GM20431 (cell line): ENCODE measurements at regions not wholly inside any gene's neighbourhood (a gene's known extent, or its start where the extent isn't known, plus 50 kb on each side); places are given as distances from the start of the nearest gene placed in this dataset.
"Not testable (repeated sequence)": the region's sequence is repeated elsewhere in the genome, so short reads cannot be mapped to it uniquely, and the experiment has no call there.

Experiments used
- in situ Hi-C: fragments of 300-500 bp; cut with MseI, MboI; formaldehyde crosslinking; loops from one replicate; pipeline ENCODE4 v1.15.0; 2020; ENCODE audit warnings: low sequenced_read_pairs; ENCODE audit not compliant: unreplicated experiment

DNA sequence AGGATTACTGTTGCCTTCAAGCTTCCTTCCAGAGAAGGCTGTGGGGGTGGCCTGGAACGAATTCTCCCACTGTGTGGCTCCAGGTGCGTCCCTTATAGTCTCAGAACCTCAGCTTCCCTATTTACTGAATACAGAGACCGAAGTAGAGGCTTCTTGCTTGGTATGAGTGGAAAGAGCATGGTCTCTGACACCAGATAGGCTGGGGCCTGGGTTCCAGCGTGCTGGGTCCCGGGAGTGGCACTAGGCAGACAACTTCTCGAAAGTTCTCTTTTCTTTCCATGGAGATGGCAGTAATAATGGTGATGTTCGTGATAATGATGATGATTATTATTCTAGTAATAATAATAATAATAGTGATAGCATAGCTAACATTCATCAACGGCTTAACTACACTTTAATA is 161.7 kb downstream of the PTPRU start:
- in situ Hi-C loops = no loop called here

DNA sequence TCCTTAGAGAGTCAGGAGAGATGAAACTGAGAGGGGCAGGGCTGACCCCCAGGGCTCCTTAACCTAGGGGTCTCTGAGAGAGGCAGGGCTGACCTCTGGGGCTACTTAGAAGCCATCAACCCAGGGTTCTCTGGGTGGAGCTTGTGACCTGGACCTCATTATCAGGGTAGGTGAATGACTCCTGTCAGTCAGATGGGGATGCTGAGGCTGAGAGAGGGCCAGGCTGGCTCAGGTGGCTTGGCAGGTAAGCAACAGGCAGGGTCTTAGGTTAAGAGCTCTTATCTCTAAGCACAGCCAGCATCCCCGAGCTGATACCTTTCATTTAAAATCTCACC is 160.9 kb downstream of the PTPRU start:
- in situ Hi-C loops = no loop called here

DNA sequence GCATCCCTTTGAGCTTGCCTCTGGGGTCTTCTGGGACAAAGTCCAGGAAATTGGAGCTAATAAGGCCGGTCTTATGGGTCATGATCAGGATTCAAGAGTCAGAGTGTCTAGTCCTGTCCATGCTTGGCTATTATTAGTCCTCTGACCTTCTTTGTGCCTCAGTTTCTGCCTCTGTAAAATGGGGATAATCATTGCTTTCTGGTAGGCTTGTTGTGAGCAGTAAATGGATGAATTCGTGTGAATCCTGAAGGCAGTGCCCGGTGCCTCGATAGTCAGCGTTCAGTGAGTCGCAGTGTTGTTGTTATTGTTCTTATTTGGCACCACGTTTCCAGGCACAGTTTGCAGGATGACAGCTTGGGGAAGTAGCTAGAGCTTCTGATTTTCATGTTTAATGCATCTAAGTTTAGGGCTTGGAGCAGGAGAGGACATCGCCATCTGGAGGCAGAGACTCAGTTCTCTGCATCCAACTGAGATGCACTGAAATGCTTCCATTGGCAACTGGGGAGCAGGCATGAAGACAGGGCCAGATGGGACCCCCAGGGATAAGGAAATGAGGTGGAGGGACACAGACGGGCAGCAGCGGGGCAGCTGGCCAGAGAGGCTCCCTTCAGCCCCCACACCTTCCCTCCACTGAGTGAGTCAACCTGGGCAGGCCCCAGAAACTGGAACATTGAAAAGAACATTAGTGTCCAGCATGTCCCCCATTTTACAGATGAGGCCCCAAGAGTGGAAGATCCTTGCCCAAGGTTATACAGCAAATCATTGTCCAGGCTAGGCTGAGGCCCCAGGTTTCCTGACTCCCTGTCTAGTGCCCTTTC is 160.3 kb downstream of the PTPRU start:
- in situ Hi-C loops = no loop called here

DNA sequence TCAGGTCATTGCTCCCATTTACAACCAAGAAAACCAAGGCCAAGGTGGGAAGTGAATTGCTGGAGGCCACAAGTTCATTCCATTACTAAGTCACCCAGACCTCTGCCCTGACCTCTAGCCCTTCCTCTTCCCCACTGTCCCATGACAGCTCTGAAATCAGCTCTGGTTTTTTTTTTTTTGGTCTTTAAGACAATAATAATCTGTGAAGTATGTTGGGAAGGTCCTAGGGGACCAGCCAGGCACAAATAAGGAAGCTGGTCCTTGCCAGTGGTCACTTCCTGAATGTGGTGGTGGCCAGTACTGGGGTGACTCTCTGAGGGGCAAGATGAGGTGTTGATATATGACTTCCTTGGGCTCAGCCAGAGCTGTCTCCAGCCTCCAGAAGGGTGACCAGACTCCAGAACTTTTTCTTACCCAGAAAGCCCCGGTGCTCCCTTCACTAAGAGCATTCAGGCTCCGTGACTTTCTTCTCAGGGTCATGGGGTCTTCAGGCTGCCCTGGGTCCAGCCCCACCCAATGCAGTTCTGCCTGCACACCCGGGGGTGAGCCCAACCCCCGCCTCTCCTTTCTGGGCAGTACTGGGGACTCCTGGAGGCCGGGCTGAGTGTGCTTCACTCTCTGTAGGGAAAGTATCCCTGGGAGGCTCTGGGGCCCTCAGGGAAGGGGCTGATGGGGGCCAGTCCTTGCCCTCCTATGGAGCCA is 159.6 kb downstream of the PTPRU start:
- in situ Hi-C loops = no loop called here

DNA sequence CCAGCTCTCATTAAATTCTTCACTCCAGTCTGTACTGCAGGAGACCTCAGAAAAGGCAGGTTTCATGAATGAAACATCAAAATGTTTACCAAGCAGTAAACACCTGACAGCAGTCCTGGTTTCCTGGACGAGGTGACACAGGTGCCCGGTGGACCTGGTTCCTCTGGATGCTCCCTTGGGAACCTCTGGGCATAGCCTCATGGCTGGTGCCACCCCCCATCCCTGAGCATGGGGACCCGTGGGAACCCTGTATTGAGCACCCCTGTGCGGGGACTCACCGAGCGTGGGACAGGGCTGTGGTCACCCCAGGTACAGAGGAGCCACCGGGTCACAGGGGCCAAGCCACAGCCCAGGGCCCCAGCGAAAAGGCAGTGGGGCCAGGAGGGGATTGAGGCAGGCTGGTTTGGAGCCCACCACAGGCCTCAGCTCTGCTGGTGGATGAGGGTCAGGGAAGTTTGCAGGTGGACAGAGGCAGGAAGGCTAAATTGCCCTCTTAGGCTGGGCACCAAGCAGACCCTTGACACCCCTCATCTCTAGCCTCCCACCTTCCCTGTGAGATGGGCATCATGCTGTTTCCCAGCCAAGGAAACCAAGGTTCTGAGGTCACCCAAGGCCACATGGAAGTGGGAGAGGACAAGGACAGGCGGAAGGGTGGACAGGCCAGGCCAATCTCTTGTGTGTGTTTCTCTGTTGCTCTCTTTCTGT is 158.4 kb downstream of the PTPRU start:
- in situ Hi-C loops = no loop called here

DNA sequence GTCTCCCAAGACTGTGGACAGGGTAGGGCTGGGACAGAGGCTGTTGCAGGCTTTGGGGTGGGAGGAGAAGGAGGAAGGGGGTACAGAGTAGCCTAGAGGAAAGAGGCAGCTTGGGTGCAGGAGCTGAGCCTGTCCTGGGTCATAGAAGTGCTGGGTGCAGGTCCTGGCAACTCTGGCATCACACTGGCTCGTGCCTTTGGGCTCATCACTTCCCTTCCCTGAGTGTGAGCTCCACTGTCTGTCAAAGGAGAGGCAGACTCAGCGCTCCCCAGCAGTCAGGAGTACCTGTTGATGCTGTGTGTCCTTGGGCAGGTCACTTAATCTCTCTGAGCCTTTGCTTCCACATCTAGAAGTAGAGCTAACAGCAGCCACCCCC is 157.1 kb downstream of the PTPRU start:
- in situ Hi-C loops = no loop called here

DNA sequence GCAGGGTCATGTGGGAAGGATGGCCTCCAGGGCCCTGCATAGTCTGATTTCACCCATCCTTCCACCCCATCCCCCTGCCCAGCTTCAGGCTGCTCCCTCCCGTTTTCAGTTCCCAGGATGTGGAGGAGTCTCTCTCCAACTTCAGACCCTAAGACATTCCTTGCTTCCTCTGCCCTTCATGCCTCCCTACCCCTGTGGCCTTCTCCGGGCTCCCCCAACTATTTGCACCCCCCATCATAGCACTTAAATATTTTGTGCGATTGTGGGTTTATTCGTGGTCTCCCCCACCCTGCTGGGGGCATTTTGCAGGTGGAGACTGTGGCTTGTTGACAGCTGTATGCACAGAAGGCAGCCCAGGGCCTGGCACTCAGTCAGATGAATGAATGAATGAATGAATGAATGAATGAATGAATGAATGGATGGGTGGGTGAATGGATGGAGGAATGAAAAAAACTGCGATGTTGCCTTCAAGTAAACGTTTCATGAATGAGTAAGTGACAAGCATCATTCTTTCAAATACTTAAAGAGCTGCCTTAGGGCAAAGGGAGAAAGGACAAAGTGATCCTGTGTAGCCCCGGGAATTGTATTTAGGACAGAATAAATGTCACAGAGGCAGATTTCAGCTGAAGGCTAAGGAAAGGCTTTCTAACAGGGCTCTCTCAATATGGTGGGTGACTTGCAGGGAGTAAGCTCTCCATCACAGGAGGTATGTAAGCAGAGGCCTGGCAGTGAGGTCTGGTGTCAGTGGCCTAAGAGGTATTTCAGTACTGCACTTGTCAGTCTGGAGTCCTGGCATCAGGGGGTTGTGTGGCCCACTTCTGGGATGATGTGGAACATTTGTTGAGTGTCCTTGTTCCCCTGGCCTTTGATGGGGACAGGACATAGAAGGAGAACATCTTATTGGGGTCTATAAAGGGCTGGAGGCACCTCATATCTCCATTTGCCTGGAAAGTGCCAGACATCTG is 156.4 kb downstream of the PTPRU start:
- in situ Hi-C loops = no loop called here

DNA sequence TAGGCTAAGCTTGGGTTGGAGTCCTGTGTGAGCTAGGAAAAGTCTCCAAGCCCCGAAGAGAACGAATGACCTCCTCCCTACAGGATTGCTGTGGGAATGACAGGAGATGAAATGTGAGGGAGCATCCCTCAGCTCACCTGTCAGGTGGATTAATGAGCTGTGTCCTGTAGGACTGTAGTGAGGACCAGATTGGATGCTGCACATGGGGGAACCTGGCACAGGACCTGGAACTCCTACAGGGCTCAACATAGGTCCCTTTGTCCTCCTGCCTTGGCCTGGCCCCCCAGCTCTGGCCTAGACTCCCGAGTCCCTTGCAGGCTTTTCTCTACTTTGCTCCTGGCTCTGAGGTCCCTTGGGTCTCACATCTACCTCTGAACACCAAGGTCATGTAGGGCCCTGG is 155.7 kb downstream of the PTPRU start:
- in situ Hi-C loops = no loop called here

DNA sequence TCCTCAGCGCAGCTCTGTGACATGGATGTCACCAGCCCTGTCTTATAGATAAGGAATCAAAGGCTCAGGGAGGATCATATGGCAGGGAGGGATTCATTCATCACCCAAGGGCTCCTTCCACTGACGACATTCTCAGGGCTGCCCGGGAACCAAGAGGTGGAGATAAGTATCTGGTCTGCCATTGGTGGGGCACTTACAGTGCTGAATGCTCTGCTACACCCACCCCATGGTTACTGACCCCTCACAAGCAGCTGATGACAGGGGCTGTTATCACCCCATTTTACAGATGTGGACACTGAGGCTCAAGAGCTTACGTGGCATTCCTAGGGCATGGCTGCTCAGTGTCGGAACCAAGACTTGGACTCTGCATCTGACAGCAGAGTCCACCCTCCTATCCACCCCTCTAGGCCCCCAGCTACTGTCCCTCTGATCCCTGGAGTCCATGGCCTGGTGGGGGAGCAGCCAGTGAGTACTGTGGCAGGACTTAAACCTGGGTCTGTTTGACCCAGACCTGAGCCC is 155.1 kb downstream of the PTPRU start:
- in situ Hi-C loops = no loop called here

DNA sequence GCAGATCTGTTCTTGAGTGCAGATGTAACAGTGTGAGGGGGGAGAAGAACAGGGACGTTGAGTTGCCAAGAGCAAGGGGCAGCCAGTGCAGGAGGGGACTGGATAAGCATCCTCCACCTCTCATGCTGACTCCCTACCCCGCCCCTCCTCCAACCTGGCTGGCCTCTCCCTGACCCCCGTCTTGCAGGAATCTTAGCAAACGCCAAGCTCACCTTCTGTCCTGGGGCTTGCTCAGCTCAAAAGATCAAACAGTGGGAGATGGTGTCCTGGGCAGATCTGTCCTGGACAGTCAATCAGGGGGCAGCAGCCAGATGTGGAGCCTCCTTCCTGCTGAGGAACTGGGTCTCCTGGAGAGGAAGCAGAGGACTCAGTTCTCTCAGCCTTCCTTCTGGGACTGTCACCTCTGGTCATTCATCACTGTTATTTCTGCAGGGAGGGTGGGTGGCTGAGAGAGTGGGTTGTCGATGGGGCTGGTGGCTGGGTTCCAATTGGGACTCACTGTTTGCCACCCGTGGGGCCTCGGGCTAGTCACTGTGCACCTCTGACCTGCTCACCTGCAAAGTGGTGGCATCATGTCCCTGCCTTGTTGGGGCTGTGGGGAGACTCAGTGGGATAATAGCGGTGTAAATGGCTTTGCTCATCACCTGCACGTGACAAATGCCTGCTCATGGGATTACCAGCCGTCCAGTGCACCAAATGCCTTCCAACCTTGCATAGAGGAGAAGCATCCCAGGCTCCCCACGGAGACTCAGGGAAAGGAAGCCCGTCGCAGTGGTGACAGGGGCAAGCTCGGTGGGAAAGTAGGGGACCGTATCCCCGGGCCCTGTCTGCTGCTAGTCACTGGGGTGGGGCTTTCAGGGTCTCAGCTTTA is 154.4 kb downstream of the PTPRU start:
- in situ Hi-C loops = no loop called here

DNA sequence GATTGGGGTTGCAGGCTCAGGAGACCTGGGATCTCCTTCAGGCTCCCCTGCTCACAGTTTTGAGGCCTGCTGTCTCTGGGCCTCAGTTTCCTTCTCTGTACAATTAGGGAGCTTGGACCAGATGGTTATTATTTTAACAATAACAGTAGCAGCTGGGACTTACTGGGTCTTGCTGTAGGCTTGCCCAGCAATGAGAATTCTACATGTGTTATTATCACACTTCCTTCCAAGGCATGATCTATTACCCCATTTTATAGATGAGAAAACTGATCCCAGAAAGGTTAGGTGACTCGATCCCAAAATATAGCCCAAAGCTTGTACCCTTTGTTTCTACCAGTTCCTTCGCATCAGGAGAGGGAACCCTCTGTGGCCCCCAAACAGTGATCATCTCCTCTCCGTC is 153.8 kb downstream of the PTPRU start:
- in situ Hi-C loops = no loop called here

DNA sequence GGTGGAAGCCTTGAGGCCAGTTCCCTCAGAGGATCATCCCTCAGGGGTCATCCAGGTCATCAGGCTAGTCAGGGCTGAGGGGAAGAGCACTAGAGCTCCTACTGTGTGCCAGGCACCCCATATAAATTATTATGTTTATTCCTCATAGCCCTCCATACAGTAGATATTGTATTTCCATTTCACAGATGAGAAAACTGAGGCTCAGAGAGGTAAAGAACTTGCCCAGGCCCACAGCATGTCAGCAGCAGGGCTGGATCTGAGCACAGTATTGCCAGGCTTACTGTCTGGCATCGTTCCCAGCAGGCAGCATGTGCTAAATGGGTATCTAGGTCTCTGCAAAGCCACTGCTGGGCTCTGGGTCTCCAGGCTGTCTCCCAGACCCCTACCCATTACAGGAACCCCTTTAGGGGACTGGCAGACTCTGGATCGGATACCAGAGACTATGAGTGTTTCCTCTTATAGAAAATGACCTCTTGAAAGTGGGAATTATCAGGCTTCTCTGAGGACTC is 153.3 kb downstream of the PTPRU start:
- in situ Hi-C loops = no loop called here

DNA sequence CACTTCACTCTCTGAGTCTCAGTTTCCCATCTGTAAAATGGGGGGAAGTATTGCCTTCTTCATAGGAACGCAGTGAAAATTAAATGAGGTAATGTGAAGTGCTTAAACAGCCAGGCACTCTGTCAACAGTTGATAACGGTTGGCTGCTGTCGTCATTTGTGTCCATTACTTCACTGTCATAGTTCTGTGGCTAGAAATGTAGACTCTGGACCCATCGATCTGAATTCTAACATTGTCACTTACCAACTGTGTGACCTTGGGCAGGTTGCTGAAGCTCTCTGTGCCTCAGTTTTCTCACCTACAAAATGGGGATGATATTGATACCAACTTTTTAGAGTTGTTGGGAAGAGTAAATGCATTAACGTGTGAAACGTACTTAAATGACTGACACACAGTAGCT is 152.6 kb downstream of the PTPRU start:
- in situ Hi-C loops = no loop called here

DNA sequence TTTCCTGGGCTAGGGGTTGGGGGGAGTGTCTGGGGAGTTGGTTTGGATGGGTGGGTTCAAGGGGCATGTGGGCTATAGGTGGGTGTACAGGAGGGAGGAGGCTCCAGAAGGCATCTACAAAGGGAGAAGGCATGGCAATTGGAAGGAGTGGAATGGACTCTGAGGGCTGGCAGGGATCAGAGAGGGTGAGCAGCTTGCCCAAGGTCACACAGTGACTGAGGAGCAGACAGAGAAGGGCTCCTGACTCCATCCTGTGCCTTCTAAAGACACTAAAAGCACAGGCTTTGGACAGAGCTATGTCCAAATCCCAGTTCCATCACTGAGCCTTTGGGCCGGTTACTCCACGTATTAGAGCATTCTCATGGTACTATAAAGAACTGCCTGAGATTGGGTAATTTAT is 151.8 kb downstream of the PTPRU start:
- in situ Hi-C loops = no loop called here

DNA sequence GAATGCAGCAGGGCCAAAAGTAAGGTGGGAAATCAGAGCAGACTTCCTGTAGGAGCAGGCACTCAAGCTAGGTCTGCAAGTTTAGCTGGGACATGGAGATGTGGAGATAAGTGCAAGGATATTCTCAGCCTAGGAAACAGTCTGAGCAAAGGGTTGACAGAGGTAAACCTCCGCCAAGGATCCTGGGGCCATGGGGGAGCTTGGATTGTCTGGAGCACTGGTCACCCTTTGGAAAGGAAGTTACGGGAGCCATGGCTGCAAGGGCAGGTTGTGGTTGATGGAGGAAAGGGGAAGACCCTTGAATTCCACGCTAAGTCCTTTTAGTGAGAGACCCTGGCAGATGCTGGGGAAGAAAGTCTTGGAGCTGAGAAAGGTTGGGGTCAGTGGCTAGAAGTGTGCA is 150.9 kb downstream of the PTPRU start:
- in situ Hi-C loops = no loop called here

DNA sequence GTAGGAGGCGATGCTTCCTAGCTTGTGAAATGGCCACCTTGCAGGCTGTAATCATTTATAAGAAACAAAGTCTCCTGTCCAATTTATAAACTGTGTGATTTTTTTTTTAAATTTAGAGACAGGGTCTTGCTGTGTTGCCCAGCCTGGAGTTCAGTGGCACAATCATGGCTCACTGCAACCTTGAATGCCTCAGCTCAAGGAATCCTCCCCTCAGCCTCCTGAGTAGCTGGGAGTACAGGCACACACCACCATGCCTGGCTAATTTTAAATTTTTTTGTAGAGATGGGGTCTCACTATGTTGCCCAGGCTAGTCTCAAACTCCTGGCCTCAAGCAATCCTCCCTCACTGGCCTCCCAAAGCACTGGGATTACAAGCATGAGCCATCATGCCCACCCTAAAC is 150.1 kb downstream of the PTPRU start:
- in situ Hi-C loops = not testable (repeated sequence)

DNA sequence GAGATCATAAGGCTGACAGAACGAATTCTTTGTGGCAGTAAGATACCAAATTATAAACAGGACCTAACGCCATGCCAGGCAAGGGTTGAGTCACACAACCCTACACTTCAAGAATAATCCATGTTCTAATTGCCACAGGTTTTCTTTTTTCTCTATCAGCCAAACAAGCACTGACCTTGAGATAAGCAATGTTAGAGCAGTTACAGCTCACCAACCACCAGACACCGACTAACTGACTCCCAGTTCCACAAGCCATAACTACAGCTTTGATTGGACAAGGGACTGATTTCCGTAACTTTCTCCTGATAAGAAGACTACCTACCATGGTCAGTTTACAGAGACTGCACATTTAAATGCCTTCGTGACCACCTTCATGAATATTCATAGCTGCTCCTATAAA is 149.6 kb downstream of the PTPRU start:
- in situ Hi-C loops = no loop called here

DNA sequence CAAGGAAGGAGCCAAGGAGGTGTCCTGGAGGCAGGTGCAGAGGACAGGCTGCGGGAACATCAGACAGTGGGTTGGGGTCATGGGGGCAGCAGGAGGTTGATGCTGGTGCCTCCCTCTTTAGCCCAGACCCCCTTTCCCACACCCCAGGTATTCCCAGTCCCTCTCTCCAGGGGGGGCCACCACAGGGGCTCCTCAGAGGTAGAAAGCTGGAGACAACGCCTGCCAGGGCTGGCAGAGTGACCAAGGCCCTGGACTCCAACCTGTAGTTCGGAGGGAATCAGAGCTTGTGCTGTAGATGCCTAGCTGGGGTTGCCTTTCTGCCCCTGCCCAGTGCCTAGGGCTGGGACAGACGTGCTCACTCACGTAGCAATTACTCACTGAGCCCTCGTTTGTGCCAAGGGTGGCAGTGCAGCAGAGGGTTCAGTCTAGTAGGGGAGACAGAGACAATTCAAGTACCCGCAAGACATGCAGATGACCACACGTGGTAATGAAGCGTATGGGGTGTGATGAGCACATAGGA is 148.2 kb downstream of the PTPRU start:
- in situ Hi-C loops = no loop called here
